Right ventricle myocardium superior (tissue), 1 donor: ENCODE measurements at regions not wholly inside any gene's neighbourhood (a gene's known extent, or its start where the extent isn't known, plus 50 kb on each side); places are given as distances from the start of the nearest gene placed in this dataset.
"Not testable (repeated sequence)": the region's sequence is repeated elsewhere in the genome, so short reads cannot be mapped to it uniquely, and the experiment has no call there.

Source experiments
- ATAC-seq: fragments of 200-7000 bp; cut with Tn5 transposase; one replicate; pipeline ENCODE4 v1.9.1; 2020; ENCODE audit warnings: mild to moderate bottlenecking; ENCODE audit not compliant: poor library complexity
- DNase-seq: peaks from one replicate; pipeline ENCODE4 v3.0.0-alpha.2; 2020
- intact Hi-C: fragments of 100-400 bp; cut with DNase I; formaldehyde crosslinking; loops from one replicate; pipeline ENCODE4 v1.11.2; 2022
- donor health status: DM: no; HTN: yes; CAD: no; lungs with severe emphysema.

GRCh38 chr5:34553581-34553980 is 102.5 kb upstream of the RAI14 start:
- no peak for DNase-seq
- intact Hi-C loops: no loop called here
- ATAC-seq: no peak

GRCh38 chr5:34554641-34555040 is 101.5 kb upstream of the RAI14 start:
- intact Hi-C loops: no loop called here
- ATAC-seq (no peak), DNase-seq (no peak)

- intact Hi-C loops: no loop called here
- no peak for DNase-seq
- no peak for ATAC-seq
Observed at GRCh38 chr5:34555699-34556508, 100.2 kb upstream of the RAI14 start.

GRCh38 chr5:34556509-34556782 is 99.7 kb upstream of the RAI14 start:
- ATAC-seq (no peak), DNase-seq (no peak)
- intact Hi-C loops: no loop called here

- ATAC-seq, intact Hi-C loops: not testable (repeated sequence)
Observed at GRCh38 chr5:34561581-34561980, 94.5 kb upstream of the RAI14 start.

GRCh38 chr5:34562791-34563190 is 93.3 kb upstream of the RAI14 start:
- ATAC-seq (no peak), DNase-seq (no peak)
- intact Hi-C loops: no loop called here

More at GRCh38 chr5:34561581-34561980, 94.5 kb upstream of the RAI14 start:
- not testable (repeated sequence) for DNase-seq

- no peak for DNase-seq
- ATAC-seq: no peak
- intact Hi-C loops: no loop called here
Observed at GRCh38 chr5:34563269-34563668, 92.9 kb upstream of the RAI14 start.

- ATAC-seq (no peak), DNase-seq (no peak)
- intact Hi-C loops: no loop called here
Observed at GRCh38 chr5:34563931-34564709, 92.0 kb upstream of the RAI14 start.

- ATAC-seq (peak; percentile 25), DNase-seq (no peak)
- intact Hi-C loops: no loop called here
Observed at GRCh38 chr5:34564710-34565235, 91.4 kb upstream of the RAI14 start.

GRCh38 chr5:34570143-34570542 is 86.0 kb upstream of the RAI14 start:
- DNase-seq: no peak
- intact Hi-C loops: no loop called here

GRCh38 chr5:34570721-34571676 is 85.1 kb upstream of the RAI14 start:
- intact Hi-C loops: no loop called here
- no peak for ATAC-seq
- no peak for DNase-seq

More at GRCh38 chr5:34570143-34570542, 86.0 kb upstream of the RAI14 start:
- ATAC-seq: no peak

GRCh38 chr5:34571677-34572041 is 84.5 kb upstream of the RAI14 start:
- no peak for ATAC-seq
- DNase-seq: no peak
- intact Hi-C loops: no loop called here

GRCh38 chr5:34574936-34575467 is 81.1 kb upstream of the RAI14 start:
- DNase-seq: no peak
- no peak for ATAC-seq
- intact Hi-C loops: no loop called here

- ATAC-seq (no peak), DNase-seq (no peak)
- intact Hi-C loops: no loop called here
Observed at GRCh38 chr5:34576891-34577666, 79.0 kb upstream of the RAI14 start.

- intact Hi-C loops: no loop called here
- DNase-seq (no peak), ATAC-seq (no peak)
Observed at GRCh38 chr5:34578962-34579361, 77.2 kb upstream of the RAI14 start.

GRCh38 chr5:34580983-34581382 is 75.1 kb upstream of the RAI14 start:
- DNase-seq (no peak), ATAC-seq (no peak)
- intact Hi-C loops: no loop called here

- intact Hi-C loops: no loop called here
- ATAC-seq (no peak), DNase-seq (no peak)
Observed at GRCh38 chr5:34582371-34582770, 73.8 kb upstream of the RAI14 start.

- no peak for ATAC-seq
- intact Hi-C loops: no loop called here
- no peak for DNase-seq
Observed at GRCh38 chr5:34583167-34583566, 73.0 kb upstream of the RAI14 start.
